NOMO-1 treated with DMSO at 0.1 percent for 48 hours (cell line): ENCODE measurements at regions not wholly inside any gene's neighbourhood (a gene's known extent, or its start where the extent isn't known, plus 50 kb on each side); places are given as distances from the start of the nearest gene placed in this dataset.

Source experiments
- DNase-seq: peaks from one replicate; lab custom pipeline; 2025; ENCODE audit not compliant: unreplicated experiment; lab: John Stamatoyannopoulos, UW

- no peak for DNase-seq
These were observed 1001.9 kb upstream of the CHAC2 start for GRCh38 chr2:52765735-52766134.

- no peak for DNase-seq
These were observed 1017.8 kb upstream of the CHAC2 start for GRCh38 chr2:52749764-52750163.

GRCh38 chr2:52745144-52745543 is 1022.5 kb upstream of the CHAC2 start:
- DNase-seq = no peak

- DNase-seq = no peak
These were observed 1034.7 kb upstream of the CHAC2 start for GRCh38 chr2:52732849-52733395.

- DNase-seq = no peak
These were observed 1043.0 kb upstream of the CHAC2 start for GRCh38 chr2:52724585-52724984.

- DNase-seq = no peak
These were observed 1049.8 kb upstream of the CHAC2 start for GRCh38 chr2:52717836-52718235.

- DNase-seq = no peak
These were observed 1056.6 kb upstream of the CHAC2 start for GRCh38 chr2:52710810-52711618.

GRCh38 chr2:52704251-52704650 is 1063.4 kb upstream of the CHAC2 start:
- no peak for DNase-seq

GRCh38 chr2:52703004-52703403 is 1064.6 kb upstream of the CHAC2 start:
- no peak for DNase-seq

GRCh38 chr2:52698408-52698807 is 1069.2 kb upstream of the CHAC2 start:
- DNase-seq = no peak

GRCh38 chr2:52697690-52698089 is 1069.9 kb upstream of the CHAC2 start:
- no peak for DNase-seq

- DNase-seq = no peak
These were observed 1071.9 kb upstream of the CHAC2 start for GRCh38 chr2:52695731-52696130.

- DNase-seq = no peak
These were observed 1080.7 kb upstream of the CHAC2 start for GRCh38 chr2:52686935-52687334.

GRCh38 chr2:52676056-52676455 is 1091.5 kb upstream of the CHAC2 start:
- no peak for DNase-seq

- no peak for DNase-seq
These were observed 1098.9 kb upstream of the CHAC2 start for GRCh38 chr2:52668724-52669123.

GRCh38 chr2:52659546-52659945 is 1108.1 kb upstream of the CHAC2 start:
- DNase-seq = no peak

GRCh38 chr2:52658598-52658997 is 1109.0 kb upstream of the CHAC2 start:
- no peak for DNase-seq

GRCh38 chr2:52639692-52640091 is 1127.9 kb upstream of the CHAC2 start:
- DNase-seq = no peak

GRCh38 chr2:52632543-52632942 is 1135.1 kb upstream of the CHAC2 start:
- no peak for DNase-seq

- no peak for DNase-seq
These were observed 1137.7 kb upstream of the CHAC2 start for GRCh38 chr2:52629944-52630343.

GRCh38 chr2:52629531-52629930 is 1138.1 kb upstream of the CHAC2 start:
- no peak for DNase-seq

GRCh38 chr2:52622266-52622665 is 1145.3 kb upstream of the CHAC2 start:
- no peak for DNase-seq

GRCh38 chr2:52613064-52613463 is 1154.5 kb upstream of the CHAC2 start:
- DNase-seq = no peak
